ENCODE measurements at regions not wholly inside any gene's neighbourhood (a gene's known extent, or its start where the extent isn't known, plus 50 kb on each side); places are given as distances from the start of the nearest gene placed in this dataset.
"Not testable (repeated sequence)": the region's sequence is repeated elsewhere in the genome, so short reads cannot be mapped to it uniquely, and the experiment has no call there.

- H3K36me3 ChIP-seq (ENCODE audit: low read depth): no peaks in the 10 kb centered on the region
- no peak overlapping the region for H3K27ac ChIP-seq (ENCODE audit: poor library complexity, severe bottlenecking)
- ATAC-seq (ENCODE audit: low read depth) (no peak), DNase-seq (ENCODE audit: low spot score) (no peak)
- H3K4me1 ChIP-seq (ENCODE audit: insufficient read depth, poor library complexity, severe bottlenecking): no peaks in the 10 kb centered on the region
- no peak overlapping the region for H3K4me3 ChIP-seq (ENCODE audit: severe bottlenecking)
- no peaks in the 10 kb centered on the region for H3K9me3 ChIP-seq (ENCODE audit: severe bottlenecking)
- no peak for TF ChIP-seq CTCF (IDR thresholded peaks at IDR 0.05; ENCODE audit: poor library complexity, severe bottlenecking)
- peaks cover 24% of the 10 kb centered on the region for H3K27me3 ChIP-seq (ENCODE audit: insufficient read depth, poor library complexity, severe bottlenecking)
Observed at GRCh38 chr3:70620367-70620766, 307.9 kb upstream of the MDFIC2 start.

GRCh38 chr3:70618151-70618550 lies 305.7 kb upstream of the MDFIC2 start:
- ATAC-seq (ENCODE audit: low read depth) (no peak), DNase-seq (ENCODE audit: low spot score) (no peak)
- H3K4me1 ChIP-seq (ENCODE audit: insufficient read depth, poor library complexity, severe bottlenecking): no peaks in the 10 kb centered on the region
- H3K36me3 ChIP-seq (ENCODE audit: low read depth): no peaks in the 10 kb centered on the region
- no peak for TF ChIP-seq CTCF (IDR thresholded peaks at IDR 0.05; ENCODE audit: poor library complexity, severe bottlenecking)
- no peak overlapping the region for H3K4me3 ChIP-seq (ENCODE audit: severe bottlenecking)
- peaks cover 20% of the 10 kb centered on the region for H3K27me3 ChIP-seq (ENCODE audit: insufficient read depth, poor library complexity, severe bottlenecking)
- no peaks in the 10 kb centered on the region for H3K9me3 ChIP-seq (ENCODE audit: severe bottlenecking)
- H3K27ac ChIP-seq (ENCODE audit: poor library complexity, severe bottlenecking): no peak overlapping the region

- not testable (repeated sequence) for ATAC-seq (ENCODE audit: low read depth); H3K9me3 ChIP-seq (ENCODE audit: severe bottlenecking); H3K36me3 ChIP-seq (ENCODE audit: low read depth); H3K27ac ChIP-seq (ENCODE audit: poor library complexity, severe bottlenecking); H3K4me3 ChIP-seq (ENCODE audit: severe bottlenecking); H3K4me1 ChIP-seq (ENCODE audit: insufficient read depth, poor library complexity, severe bottlenecking); DNase-seq (ENCODE audit: low spot score)
- peaks cover 20% of the 10 kb centered on the region for H3K27me3 ChIP-seq (ENCODE audit: insufficient read depth, poor library complexity, severe bottlenecking)
Observed at GRCh38 chr3:70617349-70617748, 304.9 kb upstream of the MDFIC2 start.

GRCh38 chr3:70615286-70615685 lies 302.8 kb upstream of the MDFIC2 start:
- ATAC-seq (ENCODE audit: low read depth) (no peak), DNase-seq (ENCODE audit: low spot score) (no peak)
- no peak overlapping the region for H3K4me3 ChIP-seq (ENCODE audit: severe bottlenecking)
- no peak for TF ChIP-seq CTCF (IDR thresholded peaks at IDR 0.05; ENCODE audit: poor library complexity, severe bottlenecking)
- no peaks in the 10 kb centered on the region for H3K9me3 ChIP-seq (ENCODE audit: severe bottlenecking)
- H3K36me3 ChIP-seq (ENCODE audit: low read depth): no peaks in the 10 kb centered on the region
- peaks cover 16% of the 10 kb centered on the region for H3K27me3 ChIP-seq (ENCODE audit: insufficient read depth, poor library complexity, severe bottlenecking)
- H3K4me1 ChIP-seq (ENCODE audit: insufficient read depth, poor library complexity, severe bottlenecking): no peaks in the 10 kb centered on the region
- no peak overlapping the region for H3K27ac ChIP-seq (ENCODE audit: poor library complexity, severe bottlenecking)

GRCh38 chr3:70614111-70614510 lies 301.7 kb upstream of the MDFIC2 start:
- Histone ChIP-seq H3K9me3 (ENCODE audit: severe bottlenecking) (no peaks in the 10 kb centered on the region), H3K4me1 (ENCODE audit: insufficient read depth, poor library complexity, severe bottlenecking) (no peaks in the 10 kb centered on the region), H3K36me3 (ENCODE audit: low read depth) (no peaks in the 10 kb centered on the region), H3K27me3 (ENCODE audit: insufficient read depth, poor library complexity, severe bottlenecking) (peaks cover 17% of the 10 kb centered on the region), H3K4me3 (ENCODE audit: severe bottlenecking) (no peak overlapping the region), H3K27ac (ENCODE audit: poor library complexity, severe bottlenecking) (no peak overlapping the region)
- no peak for ATAC-seq (ENCODE audit: low read depth)
- TF ChIP-seq CTCF (IDR thresholded peaks at IDR 0.05; ENCODE audit: poor library complexity, severe bottlenecking): no peak
- no peak for DNase-seq (ENCODE audit: low spot score)

Measured in RWPE2 (cell line).